Astrocyte of the cerebellum (primary cell): ENCODE measurements at regions not wholly inside any gene's neighbourhood (a gene's known extent, or its start where the extent isn't known, plus 50 kb on each side); places are given as distances from the start of the nearest gene placed in this dataset.

Experiments used
- DNase-seq: peaks from one replicate; pipeline ENCODE4 v3.0.0-alpha.2; 2011; ENCODE audit warnings: low read depth
- H3K4me3 ChIP-seq: 2 replicates; pipeline ENCODE4 v1.5.1; 2011; ENCODE audit warnings: mild to moderate bottlenecking, low read depth, low read length, moderate library complexity
- CTCF ChIP-seq: IDR thresholded peaks from 2 replicates; pipeline ENCODE4 v1.5.1; 2012; ENCODE audit warnings: low read length, low read depth, moderate library complexity, mild to moderate bottlenecking; ENCODE audit errors: missing control alignments
- in situ Hi-C: cut with HindIII; loops from 2 replicates; pipeline ENCODE4 v1.10.0; 2017; ENCODE audit warnings: low sequenced_read_pairs

GRCh38 chr15:31510057-31510456, 183.4 kb downstream of the KLF13 start:
- in situ Hi-C loops: no loop called here
- H3K4me3 ChIP-seq: no peak overlapping the region
- DNase-seq: no peak
- no peak for TF ChIP-seq CTCF

GRCh38 chr15:31511707-31512310, 185.2 kb downstream of the KLF13 start:
- DNase-seq: no peak
- no peak overlapping the region for H3K4me3 ChIP-seq
- TF ChIP-seq CTCF: no peak
- in situ Hi-C loops: no loop called here

- DNase-seq: no peak
- TF ChIP-seq CTCF: no peak
- no peak overlapping the region for H3K4me3 ChIP-seq
- in situ Hi-C loops: no loop called here
Measured at GRCh38 chr15:31513178-31513577, 186.5 kb downstream of the KLF13 start.

- in situ Hi-C loops: no loop called here
- DNase-seq: no peak
- no peak for TF ChIP-seq CTCF
- no peak overlapping the region for H3K4me3 ChIP-seq
Measured at GRCh38 chr15:31516440-31516839, 189.8 kb downstream of the KLF13 start.

GRCh38 chr15:31516874-31517273, 190.2 kb downstream of the KLF13 start:
- no peak for DNase-seq
- no peak for TF ChIP-seq CTCF
- no peak overlapping the region for H3K4me3 ChIP-seq
- in situ Hi-C loops: no loop called here

GRCh38 chr15:31517711-31518110, 191.1 kb downstream of the KLF13 start:
- H3K4me3 ChIP-seq: no peak overlapping the region
- no peak for DNase-seq
- TF ChIP-seq CTCF: no peak
- in situ Hi-C loops: no loop called here
